KMS-11 (cell line): ENCODE measurements at regions not wholly inside any gene's neighbourhood (a gene's known extent, or its start where the extent isn't known, plus 50 kb on each side); places are given as distances from the start of the nearest gene placed in this dataset.

Experiments
- H2AFZ ChIP-seq: fragments of 200-600 bp; sonication (generic); 2 replicates; pipeline ENCODE4 v1.6.1; 2016; ENCODE audit warnings: antibody characterized with exemption, mixed run types, low read depth
- H3K27ac ChIP-seq: fragments of 200-600 bp; sonication (generic); 2 replicates; pipeline ENCODE4 v1.6.1; 2016; ENCODE audit warnings: mild to moderate bottlenecking, mixed run types
- H3K27me3 ChIP-seq: fragments of 200-600 bp; sonication (generic); 2 replicates; pipeline ENCODE4 v1.6.1; 2017; ENCODE audit warnings: mild to moderate bottlenecking, low read depth, mixed run types, moderate library complexity; ENCODE audit not compliant: insufficient read depth
- H3K36me3 ChIP-seq: fragments of 200-600 bp; sonication (generic); 2 replicates; pipeline ENCODE4 v1.6.1; 2017; ENCODE audit warnings: mild to moderate bottlenecking, mixed run types; ENCODE audit not compliant: insufficient read depth
- H3K4me1 ChIP-seq: fragments of 200-600 bp; sonication (generic); 2 replicates; pipeline ENCODE4 v1.6.1; 2016; ENCODE audit warnings: mild to moderate bottlenecking, low read depth, mixed run types; ENCODE audit not compliant: poor library complexity, severe bottlenecking
- H3K4me2 ChIP-seq: fragments of 200-600 bp; sonication (generic); 2 replicates; pipeline ENCODE4 v1.7.0; 2016; ENCODE audit warnings: mild to moderate bottlenecking, mixed run types
- H3K4me3 ChIP-seq: fragments of 200-600 bp; sonication (generic); IDR thresholded peaks from 2 replicates; pipeline ENCODE4 v1.6.1; 2017; ENCODE audit warnings: low read depth, low read length, mixed read lengths; ENCODE audit not compliant: insufficient read depth
- H3K79me2 ChIP-seq: fragments of 200-600 bp; sonication (generic); 2 replicates; pipeline ENCODE4 v1.6.1; 2016; ENCODE audit warnings: low read depth, mixed run types; ENCODE audit not compliant: insufficient read depth
- H3K9ac ChIP-seq: fragments of 200-600 bp; sonication (generic); 2 replicates; pipeline ENCODE4 v1.6.1; 2016; ENCODE audit warnings: mild to moderate bottlenecking, mixed run types
- H4K20me1 ChIP-seq: fragments of 200-600 bp; sonication (generic); 2 replicates; pipeline ENCODE4 v1.6.1; 2016; ENCODE audit warnings: mild to moderate bottlenecking, mixed run types; ENCODE audit not compliant: insufficient read depth
- CTCF ChIP-seq: fragments of 200-600 bp; sonication (generic); conservative IDR thresholded peaks from 2 replicates; pipeline ENCODE4 v1.6.1; 2017; ENCODE audit warnings: low read depth, mild to moderate bottlenecking, antibody characterized with exemption, low read length, moderate library complexity, mixed read lengths

DNA sequence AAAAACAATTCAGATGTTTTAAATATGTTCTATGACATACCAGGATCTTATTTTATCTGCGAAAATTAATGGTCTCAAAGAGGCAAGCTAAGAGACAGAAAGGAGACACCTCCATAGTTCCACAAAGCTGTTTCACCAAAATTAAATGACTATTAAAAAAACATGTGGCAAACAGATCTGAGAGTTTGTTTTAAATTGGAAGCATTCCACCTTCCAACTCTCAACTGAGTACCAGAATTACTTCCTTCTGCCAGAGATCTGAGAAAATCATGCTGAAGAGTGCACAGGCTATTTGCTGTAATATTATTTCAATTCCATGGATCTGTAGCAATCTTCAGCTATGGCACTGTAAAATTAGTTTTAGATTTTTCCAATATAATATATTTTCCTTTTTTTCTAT lies 669.5 kb upstream of the MARCKS start:
- Histone ChIP-seq H3K4me2 (no peak overlapping the region), H3K9ac (no peak overlapping the region), H3K4me1 (no peaks in the 10 kb centered on the region), H3K4me3 (no peak overlapping the region), H4K20me1 (no peaks in the 10 kb centered on the region), H3K27ac (no peak overlapping the region), H3K36me3 (no peaks in the 10 kb centered on the region), H2AFZ (no peak overlapping the region), H3K79me2 (no peaks in the 10 kb centered on the region), H3K27me3 (no peaks in the 10 kb centered on the region)
- TF ChIP-seq CTCF = no peak

DNA sequence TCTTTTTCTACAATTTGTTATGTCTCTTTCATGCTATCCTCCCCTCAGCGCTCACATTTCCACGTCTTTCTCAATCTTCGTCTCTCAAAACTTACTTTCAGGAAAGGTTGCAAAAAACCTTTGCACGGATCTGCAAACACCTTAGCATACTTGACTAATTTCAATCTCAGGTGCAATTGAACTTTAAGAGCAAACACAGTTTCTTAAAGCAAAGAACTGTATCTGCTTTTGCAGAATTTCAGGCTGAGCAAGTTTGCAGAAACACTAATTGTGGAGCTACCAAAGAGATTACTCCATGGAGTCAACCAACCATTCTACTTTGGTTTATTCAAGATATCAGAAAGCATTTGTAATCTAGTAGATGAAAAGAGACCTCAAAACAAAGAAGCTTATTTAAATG lies 668.2 kb upstream of the MARCKS start:
- no peak overlapping the region for H3K9ac ChIP-seq
- TF ChIP-seq CTCF = no peak

DNA sequence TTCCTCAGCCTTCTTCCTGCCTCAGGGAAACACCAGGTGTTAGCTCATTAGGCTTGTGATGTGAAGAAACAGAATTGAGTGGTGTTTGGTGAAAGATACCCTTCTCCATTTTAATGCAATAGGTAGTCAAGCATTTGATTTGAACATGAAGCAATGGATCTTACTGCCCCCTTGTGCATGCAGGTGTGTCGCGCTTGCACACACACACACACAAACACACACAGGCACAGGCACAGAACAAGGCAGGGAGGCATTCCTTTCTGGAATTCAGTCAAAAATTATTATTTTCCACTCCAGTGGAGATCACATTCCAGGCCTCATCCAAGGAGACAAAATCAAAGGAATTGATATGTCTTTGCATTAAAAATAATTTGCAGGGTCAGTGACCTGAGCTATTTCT lies 667.0 kb upstream of the MARCKS start:
- Histone ChIP-seq H3K4me3 (no peak overlapping the region), H3K27me3 (no peaks in the 10 kb centered on the region), H2AFZ (no peak overlapping the region), H3K79me2 (no peaks in the 10 kb centered on the region), H3K27ac (no peak overlapping the region), H3K4me1 (no peaks in the 10 kb centered on the region), H4K20me1 (no peaks in the 10 kb centered on the region), H3K4me2 (no peak overlapping the region), H3K9ac (no peak overlapping the region), H3K36me3 (no peaks in the 10 kb centered on the region)
- no peak for TF ChIP-seq CTCF

More for the DNA sequence above, 668.2 kb upstream of the MARCKS start:
- no peaks in the 10 kb centered on the region for H3K79me2 ChIP-seq
- no peaks in the 10 kb centered on the region for H3K4me1 ChIP-seq
- H4K20me1 ChIP-seq = no peaks in the 10 kb centered on the region
- H3K27me3 ChIP-seq = no peaks in the 10 kb centered on the region
- H3K36me3 ChIP-seq = no peaks in the 10 kb centered on the region
- no peak overlapping the region for H3K4me2 ChIP-seq
- H3K4me3 ChIP-seq = no peak overlapping the region
- H3K27ac ChIP-seq = no peak overlapping the region
- H2AFZ ChIP-seq = no peak overlapping the region

DNA sequence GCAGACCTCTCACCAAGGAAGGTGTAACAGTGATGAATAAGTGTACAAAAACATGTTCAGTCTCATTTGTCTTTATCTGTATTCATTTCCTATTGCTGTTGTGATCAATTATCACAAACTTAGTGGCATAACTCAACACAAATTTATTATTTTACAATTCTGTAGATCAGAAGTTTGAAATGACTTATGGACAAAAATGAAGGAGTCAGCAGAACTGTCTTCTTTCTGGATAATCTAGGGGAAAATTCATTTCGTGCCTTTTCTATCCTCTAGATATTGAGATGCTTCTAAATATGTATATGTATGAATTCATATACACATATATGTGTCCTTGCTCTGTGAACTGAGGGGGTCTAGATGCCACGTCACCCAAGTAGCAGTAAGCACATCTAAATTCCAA lies 663.1 kb upstream of the MARCKS start:
- no peak for TF ChIP-seq CTCF
- H3K4me1 ChIP-seq = no peaks in the 10 kb centered on the region
- no peaks in the 10 kb centered on the region for H3K79me2 ChIP-seq
- no peak overlapping the region for H3K4me3 ChIP-seq
- H3K27ac ChIP-seq = no peak overlapping the region
- no peak overlapping the region for H2AFZ ChIP-seq
- no peaks in the 10 kb centered on the region for H3K36me3 ChIP-seq
- no peaks in the 10 kb centered on the region for H3K27me3 ChIP-seq
- no peak overlapping the region for H3K9ac ChIP-seq
- no peaks in the 10 kb centered on the region for H4K20me1 ChIP-seq
- no peak overlapping the region for H3K4me2 ChIP-seq
